ENCODE measurements at regions not wholly inside any gene's neighbourhood (a gene's known extent, or its start where the extent isn't known, plus 50 kb on each side); places are given as distances from the start of the nearest gene placed in this dataset.

- H3K27ac Mint-ChIP-seq (ENCODE audit: unreplicated experiment), result no peak overlapping the region
- FAIRE-seq (no peak), DNase-seq (ENCODE audit: low read depth) (no peak)
- no peak overlapping the region for H3K4me2 ChIP-seq (ENCODE audit: low read length)
- no peaks in the 10 kb centered on the region for H3K4me1 Mint-ChIP-seq (ENCODE audit: low read depth, unreplicated experiment)
- H3K27ac ChIP-seq (ENCODE audit: low read depth, low read length), result no peak overlapping the region
- H3K9ac ChIP-seq (ENCODE audit: low read length), result no peak overlapping the region
- TF ChIP-seq EZH2 (IDR thresholded peaks at IDR 0.05; ENCODE audit: insufficient read depth, low read length) (no peak), CTCF (IDR thresholded peaks at IDR 0.05; ENCODE audit: insufficient read depth, low read depth, low read length) (no peak)
- H3K36me3 ChIP-seq (ENCODE audit: insufficient read depth, low read length), result no peaks in the 10 kb centered on the region
- peaks cover 2% of the 10 kb centered on the region for H3K27me3 Mint-ChIP-seq (ENCODE audit: low read depth, unreplicated experiment)
- no peak overlapping the region for H3K4me3 ChIP-seq (ENCODE audit: insufficient read depth, low read depth, low read length)
- no peak overlapping the region for H2AFZ ChIP-seq (ENCODE audit: low read depth, low read length)
- H3K36me3 Mint-ChIP-seq (ENCODE audit: low read depth, unreplicated experiment), result no peaks in the 10 kb centered on the region
- no peaks in the 10 kb centered on the region for H3K27me3 ChIP-seq (ENCODE audit: insufficient read depth, low read length)
- no peak overlapping the region for H3K4me3 Mint-ChIP-seq (ENCODE audit: unreplicated experiment)
- no peaks in the 10 kb centered on the region for H3K9me3 ChIP-seq (ENCODE audit: insufficient read depth, low read depth, low read length)
- no peaks in the 10 kb centered on the region for H3K9me3 Mint-ChIP-seq (ENCODE audit: unreplicated experiment)
- H3K79me2 ChIP-seq (ENCODE audit: insufficient read depth, low read length), result no peaks in the 10 kb centered on the region
- H4K20me1 ChIP-seq (ENCODE audit: insufficient read depth, low read length), result no peaks in the 10 kb centered on the region
- H3K4me1 ChIP-seq (ENCODE audit: insufficient read depth, low read length), result no peaks in the 10 kb centered on the region
Observed at GRCh38 chr18:27249933-27250332, 64.8 kb upstream of the CHST9 start.

- H3K4me1 ChIP-seq (ENCODE audit: insufficient read depth, low read length), result no peaks in the 10 kb centered on the region
- H2AFZ ChIP-seq (ENCODE audit: low read depth, low read length), result no peak overlapping the region
- H3K4me3 ChIP-seq (ENCODE audit: insufficient read depth, low read depth, low read length), result no peak overlapping the region
- TF ChIP-seq CTCF (IDR thresholded peaks at IDR 0.05; ENCODE audit: insufficient read depth, low read depth, low read length) (no peak), EZH2 (IDR thresholded peaks at IDR 0.05; ENCODE audit: insufficient read depth, low read length) (no peak)
- H3K36me3 ChIP-seq (ENCODE audit: insufficient read depth, low read length), result no peaks in the 10 kb centered on the region
- no peaks in the 10 kb centered on the region for H3K79me2 ChIP-seq (ENCODE audit: insufficient read depth, low read length)
- Mint-ChIP-seq H3K9me3 (ENCODE audit: unreplicated experiment) (no peaks in the 10 kb centered on the region), H3K36me3 (ENCODE audit: low read depth, unreplicated experiment) (no peaks in the 10 kb centered on the region), H3K4me1 (ENCODE audit: low read depth, unreplicated experiment) (no peaks in the 10 kb centered on the region), H3K4me3 (ENCODE audit: unreplicated experiment) (no peak overlapping the region), H3K27ac (ENCODE audit: unreplicated experiment) (no peak overlapping the region), H3K27me3 (ENCODE audit: low read depth, unreplicated experiment) (no peaks in the 10 kb centered on the region)
- H4K20me1 ChIP-seq (ENCODE audit: insufficient read depth, low read length), result no peaks in the 10 kb centered on the region
- H3K27ac ChIP-seq (ENCODE audit: low read depth, low read length), result no peak overlapping the region
- no peaks in the 10 kb centered on the region for H3K27me3 ChIP-seq (ENCODE audit: insufficient read depth, low read length)
- no peak for FAIRE-seq
- H3K9me3 ChIP-seq (ENCODE audit: insufficient read depth, low read depth, low read length), result no peaks in the 10 kb centered on the region
- H3K9ac ChIP-seq (ENCODE audit: low read length), result no peak overlapping the region
- DNase-seq (ENCODE audit: low read depth), result no peak
- H3K4me2 ChIP-seq (ENCODE audit: low read length), result no peak overlapping the region
Observed at GRCh38 chr18:27244259-27244658, 59.2 kb upstream of the CHST9 start.

GRCh38 chr18:27242392-27243047 is 57.4 kb upstream of the CHST9 start:
- no peaks in the 10 kb centered on the region for H3K9me3 ChIP-seq (ENCODE audit: insufficient read depth, low read depth, low read length)
- Mint-ChIP-seq H3K9me3 (ENCODE audit: unreplicated experiment) (no peaks in the 10 kb centered on the region), H3K36me3 (ENCODE audit: low read depth, unreplicated experiment) (no peaks in the 10 kb centered on the region), H3K27me3 (ENCODE audit: low read depth, unreplicated experiment) (no peaks in the 10 kb centered on the region), H3K4me3 (ENCODE audit: unreplicated experiment) (no peak overlapping the region), H3K27ac (ENCODE audit: unreplicated experiment) (no peak overlapping the region), H3K4me1 (ENCODE audit: low read depth, unreplicated experiment) (no peaks in the 10 kb centered on the region)
- no peak overlapping the region for H3K4me3 ChIP-seq (ENCODE audit: insufficient read depth, low read depth, low read length)
- no peak overlapping the region for H3K9ac ChIP-seq (ENCODE audit: low read length)
- no peak overlapping the region for H2AFZ ChIP-seq (ENCODE audit: low read depth, low read length)
- no peaks in the 10 kb centered on the region for H3K27me3 ChIP-seq (ENCODE audit: insufficient read depth, low read length)
- H3K36me3 ChIP-seq (ENCODE audit: insufficient read depth, low read length), result no peaks in the 10 kb centered on the region
- H3K4me2 ChIP-seq (ENCODE audit: low read length), result no peak overlapping the region
- no peaks in the 10 kb centered on the region for H4K20me1 ChIP-seq (ENCODE audit: insufficient read depth, low read length)
- H3K4me1 ChIP-seq (ENCODE audit: insufficient read depth, low read length), result no peaks in the 10 kb centered on the region
- no peak overlapping the region for H3K27ac ChIP-seq (ENCODE audit: low read depth, low read length)
- DNase-seq (ENCODE audit: low read depth) (no peak), FAIRE-seq (no peak)
- TF ChIP-seq CTCF (IDR thresholded peaks at IDR 0.05; ENCODE audit: insufficient read depth, low read depth, low read length) (no peak), EZH2 (IDR thresholded peaks at IDR 0.05; ENCODE audit: insufficient read depth, low read length) (no peak)
- no peaks in the 10 kb centered on the region for H3K79me2 ChIP-seq (ENCODE audit: insufficient read depth, low read length)

Data from astrocyte (in vitro differentiated cells and primary cell).